HEK293 (cell line): ENCODE measurements at regions not wholly inside any gene's neighbourhood (a gene's known extent, or its start where the extent isn't known, plus 50 kb on each side); places are given as distances from the start of the nearest gene placed in this dataset.

Source experiments
- CTCF ChIA-PET: fragments of 350-600 bp; formaldehyde crosslinking; extraction: SDS; loops from one replicate; lab custom pipeline; 2021; ENCODE audit warnings: antibody characterized with exemption; lab: Yijun Ruan, JAX
- POLR2A ChIA-PET: fragments of 300-600 bp; formaldehyde crosslinking; extraction: SDS; loops from one replicate; lab custom pipeline; 2020; ENCODE audit warnings: antibody characterized with exemption, inconsistent platforms; lab: Yijun Ruan, JAX
- H3K27ac ChIP-seq: fragments of 200-500 bp; sonication (Bioruptor generic); 2 replicates; pipeline ENCODE4 v1.5.1; 2014; ENCODE audit warnings: low read depth, low read length, control low read depth, inconsistent platforms; ENCODE audit errors: extremely low read depth
- H3K36me3 ChIP-seq, 2 experiments: fragments of 200-500 bp in 1 of 2; sonication (Bioruptor generic) in 1 of 2; 1 replicate in 1 of 2; 2 replicates in 1 of 2; pipeline ENCODE4 v1.5.1; 2014 to 2017; ENCODE audit warnings: inconsistent platforms in 2 of 2, low read length in 2 of 2; ENCODE audit not compliant: control insufficient read depth in 2 of 2, insufficient read depth in 1 of 2
- H3K4me1 ChIP-seq: fragments of 200-500 bp; sonication (Bioruptor generic); 2 replicates; pipeline ENCODE4 v1.5.1; 2014; ENCODE audit warnings: mild to moderate bottlenecking, low read length, inconsistent platforms; ENCODE audit not compliant: control insufficient read depth, insufficient read depth
- H3K4me3 ChIP-seq: 2 replicates; pipeline ENCODE4 v1.5.1; 2011; ENCODE audit warnings: low read depth, mild to moderate bottlenecking, control low read depth, low read length, moderate library complexity
- H3K9me3 ChIP-seq: fragments of 200-500 bp; sonication (Bioruptor generic); 2 replicates; pipeline ENCODE4 v1.5.1; 2014; ENCODE audit warnings: low read depth, low read length, inconsistent platforms; ENCODE audit not compliant: control insufficient read depth, insufficient read depth
- HOXA7 ChIP-seq: sonication (generic); formaldehyde crosslinking; IDR thresholded peaks from 2 replicates; pipeline ENCODE4 v1.8.1; 2022; ENCODE audit warnings: missing genetic modification reagents, borderline replicate concordance
- SP7 ChIP-seq: fragments of 450-650 bp; formaldehyde crosslinking; IDR thresholded peaks from 2 replicates; pipeline ENCODE4 v1.5.1; 2016; ENCODE audit warnings: missing biosample characterization, missing genetic modification characterization
- ZNF211 ChIP-seq: fragments of 450-650 bp; formaldehyde crosslinking; IDR thresholded peaks from 2 replicates; pipeline ENCODE4 v1.5.1; 2016; ENCODE audit warnings: low read depth, missing biosample characterization, missing genetic modification characterization
- ZNF624 ChIP-seq: fragments of 450-650 bp; formaldehyde crosslinking; IDR thresholded peaks from 2 replicates; pipeline ENCODE4 v1.5.1; 2017; ENCODE audit warnings: missing biosample characterization, missing genetic modification characterization
- ZNF639 ChIP-seq: fragments of 450-650 bp; formaldehyde crosslinking; IDR thresholded peaks from 2 replicates; pipeline ENCODE4 v1.5.1; 2016; ENCODE audit warnings: missing biosample characterization, missing genetic modification characterization
- ZNF654 ChIP-seq: fragments of 450-650 bp; formaldehyde crosslinking; IDR thresholded peaks from 2 replicates; pipeline ENCODE4 v1.5.1; 2016; ENCODE audit warnings: low read depth, missing biosample characterization, missing genetic modification characterization
- ZNF660 ChIP-seq: fragments of 450-650 bp; IDR thresholded peaks from 2 replicates; pipeline ENCODE4 v1.5.1; 2018; ENCODE audit warnings: missing biosample characterization, mild to moderate bottlenecking, missing genetic modification characterization
- TF ChIP-seq, protein P1 (sequence below): fragments of 450-650 bp; formaldehyde crosslinking; IDR thresholded peaks from 2 replicates; pipeline ENCODE4 v1.5.1; 2016; ENCODE audit warnings: missing biosample characterization, missing genetic modification characterization
- TF ChIP-seq, protein P2 (sequence below): fragments of 450-650 bp; formaldehyde crosslinking; conservative IDR thresholded peaks from 2 replicates; pipeline ENCODE4 v1.5.1; 2016; ENCODE audit warnings: low read depth, missing biosample characterization, missing genetic modification characterization

DNA sequence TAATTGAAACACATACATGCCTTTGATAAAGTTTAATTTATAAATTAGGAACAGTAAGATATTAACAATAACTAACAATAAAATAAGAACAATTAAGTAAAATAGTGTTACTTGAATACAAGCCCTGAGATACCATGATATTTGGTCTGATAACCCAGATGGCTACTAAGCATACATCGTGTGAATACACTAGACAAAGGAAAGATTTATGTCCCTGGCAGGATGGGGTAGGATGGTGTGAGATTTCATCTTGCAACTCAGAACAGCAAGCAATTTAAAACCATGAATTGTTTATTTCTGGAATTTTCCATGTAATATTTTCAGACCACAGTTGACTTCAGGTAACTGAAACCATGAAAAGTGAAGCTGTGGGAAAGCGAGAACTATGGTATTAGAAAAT lies 169.5 kb downstream of the DIPK2A start:
- H3K27ac ChIP-seq: no peak overlapping the region
- POLR2A ChIA-PET: no interaction called here
- CTCF ChIA-PET: no interaction called here
- H3K4me1 ChIP-seq: no peaks in the 10 kb centered on the region; the same call in 1 of the 2 replicates
- no peaks in the 10 kb centered on the region for H3K36me3 ChIP-seq
- H3K9me3 ChIP-seq: no peaks in the 10 kb centered on the region
- no peak overlapping the region for H3K4me3 ChIP-seq
- TF ChIP-seq ZNF624 (tag by site-specific recombination): no peak

DNA sequence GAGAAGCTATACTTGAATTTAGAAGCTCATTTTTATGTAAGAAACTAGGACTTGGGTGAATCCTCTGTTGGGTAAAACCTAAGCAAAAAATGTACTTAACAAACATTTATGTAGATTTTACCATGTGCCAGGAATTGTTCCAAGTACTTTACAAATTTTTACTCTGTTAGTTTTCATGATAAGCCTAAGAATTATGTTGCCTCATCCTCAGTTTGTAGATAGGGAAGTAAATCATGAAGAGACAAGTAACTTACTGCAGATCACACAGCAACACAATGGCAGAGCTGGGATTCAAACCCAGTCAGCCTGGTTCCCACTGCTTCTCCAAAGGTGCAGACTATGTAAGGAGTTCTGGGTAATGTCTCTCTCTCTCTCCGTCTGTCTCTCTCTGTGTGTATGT lies 169.9 kb downstream of the DIPK2A start:
- no peak overlapping the region for H3K4me3 ChIP-seq
- ChIA-PET CTCF (no interaction called here), POLR2A (no interaction called here)
- H3K27ac ChIP-seq: no peak overlapping the region
- H3K4me1 ChIP-seq: no peaks in the 10 kb centered on the region; the same call in 1 of the 2 replicates
- TF ChIP-seq ZNF639 (tag by site-specific recombination) (no peak), ZNF660 (tag by site-specific recombination) (no peak), HOXA7 (no peak), SP7 (tag by site-specific recombination) (no peak), ZNF654 (tag by site-specific recombination) (no peak)
- TF ChIP-seq, protein P1, sequence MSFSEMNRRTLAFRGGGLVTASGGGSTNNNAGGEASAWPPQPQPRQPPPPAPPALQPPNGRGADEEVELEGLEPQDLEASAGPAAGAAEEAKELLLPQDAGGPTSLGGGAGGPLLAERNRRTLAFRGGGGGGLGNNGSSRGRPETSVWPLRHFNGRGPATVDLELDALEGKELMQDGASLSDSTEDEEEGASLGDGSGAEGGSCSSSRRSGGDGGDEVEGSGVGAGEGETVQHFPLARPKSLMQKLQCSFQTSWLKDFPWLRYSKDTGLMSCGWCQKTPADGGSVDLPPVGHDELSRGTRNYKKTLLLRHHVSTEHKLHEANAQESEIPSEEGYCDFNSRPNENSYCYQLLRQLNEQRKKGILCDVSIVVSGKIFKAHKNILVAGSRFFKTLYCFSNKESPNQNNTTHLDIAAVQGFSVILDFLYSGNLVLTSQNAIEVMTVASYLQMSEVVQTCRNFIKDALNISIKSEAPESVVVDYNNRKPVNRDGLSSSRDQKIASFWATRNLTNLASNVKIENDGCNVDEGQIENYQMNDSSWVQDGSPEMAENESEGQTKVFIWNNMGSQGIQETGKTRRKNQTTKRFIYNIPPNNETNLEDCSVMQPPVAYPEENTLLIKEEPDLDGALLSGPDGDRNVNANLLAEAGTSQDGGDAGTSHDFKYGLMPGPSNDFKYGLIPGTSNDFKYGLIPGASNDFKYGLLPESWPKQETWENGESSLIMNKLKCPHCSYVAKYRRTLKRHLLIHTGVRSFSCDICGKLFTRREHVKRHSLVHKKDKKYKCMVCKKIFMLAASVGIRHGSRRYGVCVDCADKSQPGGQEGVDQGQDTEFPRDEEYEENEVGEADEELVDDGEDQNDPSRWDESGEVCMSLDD: no peak
- H3K9me3 ChIP-seq: no peaks in the 10 kb centered on the region
- H3K36me3 ChIP-seq: no peaks in the 10 kb centered on the region

- Histone ChIP-seq H3K27ac (no peak overlapping the region), H3K36me3 (no peaks in the 10 kb centered on the region), H3K9me3 (no peaks in the 10 kb centered on the region), H3K4me3 (no peak overlapping the region), H3K4me1 (no peaks in the 10 kb centered on the region; the same call in 1 of the 2 replicates)
- no peak for TF ChIP-seq ZNF624 (tag by site-specific recombination)
- no peak for TF ChIP-seq ZNF211 (tag by site-specific recombination)
- TF ChIP-seq, protein P2, sequence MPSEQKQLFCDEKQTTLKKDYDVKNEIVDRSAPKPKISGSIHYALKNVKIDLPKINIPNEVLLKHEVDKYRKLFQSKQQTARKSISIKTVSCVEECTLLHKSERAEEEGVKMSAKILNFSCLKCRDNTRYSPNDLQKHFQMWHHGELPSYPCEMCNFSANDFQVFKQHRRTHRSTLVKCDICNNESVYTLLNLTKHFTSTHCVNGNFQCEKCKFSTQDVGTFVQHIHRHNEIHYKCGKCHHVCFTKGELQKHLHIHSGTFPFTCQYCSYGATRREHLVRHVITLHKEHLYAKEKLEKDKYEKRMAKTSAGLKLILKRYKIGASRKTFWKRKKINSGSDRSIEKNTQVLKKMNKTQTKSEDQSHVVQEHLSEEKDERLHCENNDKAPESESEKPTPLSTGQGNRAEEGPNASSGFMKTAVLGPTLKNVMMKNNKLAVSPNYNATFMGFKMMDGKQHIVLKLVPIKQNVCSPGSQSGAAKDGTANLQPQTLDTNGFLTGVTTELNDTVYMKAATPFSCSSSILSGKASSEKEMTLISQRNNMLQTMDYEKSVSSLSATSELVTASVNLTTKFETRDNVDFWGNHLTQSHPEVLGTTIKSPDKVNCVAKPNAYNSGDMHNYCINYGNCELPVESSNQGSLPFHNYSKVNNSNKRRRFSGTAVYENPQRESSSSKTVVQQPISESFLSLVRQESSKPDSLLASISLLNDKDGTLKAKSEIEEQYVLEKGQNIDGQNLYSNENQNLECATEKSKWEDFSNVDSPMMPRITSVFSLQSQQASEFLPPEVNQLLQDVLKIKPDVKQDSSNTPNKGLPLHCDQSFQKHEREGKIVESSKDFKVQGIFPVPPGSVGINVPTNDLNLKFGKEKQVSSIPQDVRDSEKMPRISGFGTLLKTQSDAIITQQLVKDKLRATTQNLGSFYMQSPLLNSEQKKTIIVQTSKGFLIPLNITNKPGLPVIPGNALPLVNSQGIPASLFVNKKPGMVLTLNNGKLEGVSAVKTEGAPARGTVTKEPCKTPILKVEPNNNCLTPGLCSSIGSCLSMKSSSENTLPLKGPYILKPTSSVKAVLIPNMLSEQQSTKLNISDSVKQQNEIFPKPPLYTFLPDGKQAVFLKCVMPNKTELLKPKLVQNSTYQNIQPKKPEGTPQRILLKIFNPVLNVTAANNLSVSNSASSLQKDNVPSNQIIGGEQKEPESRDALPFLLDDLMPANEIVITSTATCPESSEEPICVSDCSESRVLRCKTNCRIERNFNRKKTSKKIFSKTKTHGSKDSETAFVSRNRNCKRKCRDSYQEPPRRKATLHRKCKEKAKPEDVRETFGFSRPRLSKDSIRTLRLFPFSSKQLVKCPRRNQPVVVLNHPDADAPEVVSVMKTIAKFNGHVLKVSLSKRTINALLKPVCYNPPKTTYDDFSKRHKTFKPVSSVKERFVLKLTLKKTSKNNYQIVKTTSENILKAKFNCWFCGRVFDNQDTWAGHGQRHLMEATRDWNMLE: no peak
- ChIA-PET POLR2A (no interaction called here), CTCF (no interaction called here)
These were observed 170.7 kb downstream of the DIPK2A start for GRCh38 chr3:144142151-144142840.
